GM10266 (cell line): ENCODE measurements at regions not wholly inside any gene's neighbourhood (a gene's known extent, or its start where the extent isn't known, plus 50 kb on each side); places are given as distances from the start of the nearest gene placed in this dataset.
A peak's percentile ranks its signal among the peaks of the same experiment; 100 is the strongest.

Experiments
- DNase-seq: peaks from one replicate; pipeline ENCODE4 v3.0.0; 2012; ENCODE audit errors: extremely low spot score
- CTCF ChIP-seq: IDR thresholded peaks from 2 replicates; pipeline ENCODE4 v1.5.1; 2012; ENCODE audit warnings: mild to moderate bottlenecking, low read depth; ENCODE audit not compliant: control insufficient read depth, insufficient read depth; ENCODE audit errors: missing control alignments

GRCh38 chrX:8971116-8971515 lies 62.8 kb downstream of the FAM9B start:
- no peak for TF ChIP-seq CTCF
- DNase-seq, result peak; percentile 2

- no peak for DNase-seq
- no peak for TF ChIP-seq CTCF
Measured at GRCh38 chrX:8969378-8969777, 64.5 kb downstream of the FAM9B start.

- no peak for TF ChIP-seq CTCF
- DNase-seq, result no peak
Measured at GRCh38 chrX:8967461-8967860, 66.5 kb downstream of the FAM9B start.

GRCh38 chrX:8960957-8961468 lies 72.9 kb downstream of the FAM9B start:
- TF ChIP-seq CTCF, result no peak
- DNase-seq, result no peak

- no peak for DNase-seq
Measured at GRCh38 chrX:8955511-8955910, 78.4 kb downstream of the FAM9B start.

GRCh38 chrX:8946563-8946962 lies 87.4 kb downstream of the FAM9B start:
- no peak for TF ChIP-seq CTCF
- no peak for DNase-seq

More at GRCh38 chrX:8955511-8955910, 78.4 kb downstream of the FAM9B start:
- no peak for TF ChIP-seq CTCF

- no peak for DNase-seq
- no peak for TF ChIP-seq CTCF
Measured at GRCh38 chrX:8939322-8939721, 94.6 kb downstream of the FAM9B start.
